ENCODE measurements at regions not wholly inside any gene's neighbourhood (a gene's known extent, or its start where the extent isn't known, plus 50 kb on each side); places are given as distances from the start of the nearest gene placed in this dataset.

DNA sequence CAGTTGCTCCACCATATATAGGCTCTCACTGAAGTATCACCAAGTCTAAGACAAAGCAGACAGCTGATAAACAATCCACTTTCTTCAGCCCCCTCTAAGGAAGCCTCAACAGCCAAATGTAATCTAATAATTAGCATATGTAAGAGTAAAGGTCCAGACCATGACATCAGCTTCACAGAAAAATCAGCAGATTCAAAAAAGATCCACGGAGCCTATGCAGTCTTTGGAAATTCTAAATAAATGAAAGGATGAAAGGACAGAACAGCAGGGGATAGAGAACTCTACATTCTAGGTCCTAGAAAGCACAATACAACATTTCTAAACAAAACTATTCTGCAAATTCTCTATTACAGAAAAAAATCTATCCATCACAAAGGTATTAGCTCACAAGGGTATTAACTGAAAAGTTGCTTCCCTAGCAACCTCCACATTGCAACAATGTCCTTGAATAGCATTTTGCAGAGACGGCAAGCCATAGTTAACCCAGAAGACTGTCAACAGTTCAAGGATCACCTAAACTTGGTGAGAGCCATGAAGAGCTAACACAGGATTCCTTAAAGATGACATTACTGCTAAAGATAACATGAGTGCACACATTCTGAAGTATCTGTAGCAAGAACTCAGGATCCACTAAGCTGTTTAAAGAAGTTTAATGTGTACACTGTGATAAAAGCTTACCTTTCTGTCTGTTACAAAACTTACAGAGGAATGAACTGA lies 74.3 kb downstream of the SIPA1L2 start:
- no peak for DNase-seq (ENCODE audit: extremely low read depth, insufficient read length)
- TF ChIP-seq, protein P1, sequence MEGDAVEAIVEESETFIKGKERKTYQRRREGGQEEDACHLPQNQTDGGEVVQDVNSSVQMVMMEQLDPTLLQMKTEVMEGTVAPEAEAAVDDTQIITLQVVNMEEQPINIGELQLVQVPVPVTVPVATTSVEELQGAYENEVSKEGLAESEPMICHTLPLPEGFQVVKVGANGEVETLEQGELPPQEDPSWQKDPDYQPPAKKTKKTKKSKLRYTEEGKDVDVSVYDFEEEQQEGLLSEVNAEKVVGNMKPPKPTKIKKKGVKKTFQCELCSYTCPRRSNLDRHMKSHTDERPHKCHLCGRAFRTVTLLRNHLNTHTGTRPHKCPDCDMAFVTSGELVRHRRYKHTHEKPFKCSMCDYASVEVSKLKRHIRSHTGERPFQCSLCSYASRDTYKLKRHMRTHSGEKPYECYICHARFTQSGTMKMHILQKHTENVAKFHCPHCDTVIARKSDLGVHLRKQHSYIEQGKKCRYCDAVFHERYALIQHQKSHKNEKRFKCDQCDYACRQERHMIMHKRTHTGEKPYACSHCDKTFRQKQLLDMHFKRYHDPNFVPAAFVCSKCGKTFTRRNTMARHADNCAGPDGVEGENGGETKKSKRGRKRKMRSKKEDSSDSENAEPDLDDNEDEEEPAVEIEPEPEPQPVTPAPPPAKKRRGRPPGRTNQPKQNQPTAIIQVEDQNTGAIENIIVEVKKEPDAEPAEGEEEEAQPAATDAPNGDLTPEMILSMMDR (IDR thresholded peaks at IDR 0.05; ENCODE audit: insufficient read depth, low read length, poor library complexity, severe bottlenecking), result no peak
- H3K4me3 ChIP-seq (replicated peaks; ENCODE audit: low read depth, low read length), result no peak overlapping the region

DNA sequence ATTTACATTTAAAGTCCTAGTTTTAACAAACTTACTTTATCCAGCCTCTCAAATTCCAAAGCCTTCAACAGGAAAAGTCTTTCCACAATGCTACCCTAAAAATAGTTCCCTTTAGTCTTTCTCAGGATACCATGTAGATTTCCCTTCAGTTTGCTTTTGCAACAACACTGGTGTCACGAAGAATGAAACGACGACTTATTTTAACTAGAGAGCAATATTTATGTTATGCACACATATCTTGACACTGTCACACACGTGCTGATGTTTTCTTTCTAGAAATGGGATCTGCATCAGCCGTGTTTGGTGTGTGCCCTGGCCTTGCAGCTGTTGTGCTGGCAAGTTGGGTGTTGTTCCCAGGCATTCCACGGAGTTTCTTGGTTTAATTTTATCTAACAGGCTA lies 75.5 kb downstream of the SIPA1L2 start:
- TF ChIP-seq, protein P1 (IDR thresholded peaks at IDR 0.05; ENCODE audit: insufficient read depth, low read length, poor library complexity, severe bottlenecking), result no peak
- H3K27me3 ChIP-seq (replicated peaks; ENCODE audit: control insufficient read depth, insufficient read depth, low read length), result no peaks in the 10 kb centered on the region
- no peak for DNase-seq (ENCODE audit: extremely low read depth, insufficient read length)
- H3K4me3 ChIP-seq (replicated peaks; ENCODE audit: low read depth, low read length), result no peak overlapping the region
- no peaks in the 10 kb centered on the region for H3K36me3 ChIP-seq (ENCODE audit: control insufficient read depth, insufficient read depth, low read length)

More for the DNA sequence above, 74.3 kb downstream of the SIPA1L2 start:
- no peaks in the 10 kb centered on the region for H3K27me3 ChIP-seq (replicated peaks; ENCODE audit: control insufficient read depth, insufficient read depth, low read length)
- H3K36me3 ChIP-seq (ENCODE audit: control insufficient read depth, insufficient read depth, low read length), result no peaks in the 10 kb centered on the region

DNA sequence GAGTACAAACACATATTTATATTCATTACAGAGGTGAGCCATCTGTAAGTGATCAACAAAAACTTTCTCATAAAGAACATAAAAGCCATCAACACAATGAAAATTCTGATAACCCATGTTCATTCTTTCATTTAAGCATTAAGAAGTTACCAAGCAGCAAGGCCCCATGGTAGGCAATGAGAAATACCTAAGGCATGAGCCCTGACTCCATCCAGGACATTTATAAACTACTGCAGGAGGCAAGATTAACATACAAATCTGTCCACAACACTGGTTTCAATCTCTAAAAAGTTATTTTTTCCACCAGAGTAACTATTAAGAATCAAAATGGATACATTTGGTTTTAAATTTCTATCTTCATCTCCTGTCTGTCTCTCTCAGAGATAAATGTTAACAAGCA lies 76.1 kb downstream of the SIPA1L2 start:
- TF ChIP-seq, protein P1 (IDR thresholded peaks at IDR 0.05; ENCODE audit: insufficient read depth, low read length, poor library complexity, severe bottlenecking), result no peak
- no peaks in the 10 kb centered on the region for H3K27me3 ChIP-seq (replicated peaks; ENCODE audit: control insufficient read depth, insufficient read depth, low read length)
- no peak for DNase-seq (ENCODE audit: extremely low read depth, insufficient read length)
- no peaks in the 10 kb centered on the region for H3K36me3 ChIP-seq (ENCODE audit: control insufficient read depth, insufficient read depth, low read length)
- no peak overlapping the region for H3K4me3 ChIP-seq (replicated peaks; ENCODE audit: low read depth, low read length)

DNA sequence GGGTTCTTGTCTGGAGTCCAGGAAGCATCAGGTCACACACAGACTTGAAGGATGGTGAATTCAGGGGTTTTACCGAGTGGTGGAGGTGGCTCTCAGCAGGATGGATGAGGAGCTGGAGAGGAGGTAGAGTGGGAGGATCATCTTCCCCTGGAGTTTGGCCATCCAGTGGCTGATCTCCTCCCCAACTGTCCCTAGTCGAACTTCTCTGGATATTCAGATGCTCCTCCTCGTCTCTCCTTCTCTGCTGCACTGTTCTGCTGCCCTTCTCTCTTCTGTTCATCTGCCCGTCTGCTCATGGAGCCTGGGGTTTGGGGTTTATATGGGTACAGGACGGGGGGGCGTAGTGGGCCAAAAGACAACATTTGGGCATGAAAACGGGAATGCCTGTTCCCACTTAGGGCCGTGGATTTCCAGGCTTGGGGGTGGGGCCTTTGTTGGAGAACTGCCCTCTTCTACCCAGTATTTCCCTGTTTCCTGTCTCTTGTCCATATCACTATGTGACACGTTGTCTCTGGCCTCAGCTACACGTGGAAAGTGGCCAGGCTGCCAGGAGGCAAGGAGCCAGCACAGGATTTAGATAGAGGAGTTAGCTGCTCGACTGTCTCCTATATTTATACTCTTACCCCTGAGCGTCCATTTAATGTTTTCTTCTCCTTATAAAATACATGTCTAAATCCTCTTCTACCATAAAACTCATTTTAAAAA lies 76.7 kb downstream of the SIPA1L2 start:
- no peak overlapping the region for H3K4me3 ChIP-seq (replicated peaks; ENCODE audit: low read depth, low read length)
- no peaks in the 10 kb centered on the region for H3K36me3 ChIP-seq (ENCODE audit: control insufficient read depth, insufficient read depth, low read length)
- H3K27me3 ChIP-seq (replicated peaks; ENCODE audit: control insufficient read depth, insufficient read depth, low read length), result no peaks in the 10 kb centered on the region
- TF ChIP-seq, protein P1 (IDR thresholded peaks at IDR 0.05; ENCODE audit: insufficient read depth, low read length, poor library complexity, severe bottlenecking), result no peak
- no peak for DNase-seq (ENCODE audit: extremely low read depth, insufficient read length)

DNA sequence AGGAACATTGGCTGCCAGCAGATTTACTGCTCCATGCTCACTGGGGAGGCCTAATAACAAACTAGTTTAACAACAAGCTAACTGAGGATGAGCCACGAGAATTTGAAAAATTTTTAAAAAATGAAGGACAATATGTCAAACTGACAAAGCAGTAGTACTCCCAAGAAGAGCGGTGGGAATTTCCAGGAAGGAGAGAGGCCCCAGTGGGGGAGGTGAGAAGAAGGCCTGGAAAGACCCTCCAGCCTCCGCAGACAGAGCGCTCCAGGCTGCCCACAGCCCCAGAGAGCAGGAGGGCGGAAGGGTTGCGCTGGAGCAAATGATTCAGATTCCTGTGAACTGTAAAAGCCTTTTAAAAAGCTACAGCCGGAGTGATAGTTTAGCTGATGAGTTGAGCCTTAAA lies 78.5 kb downstream of the SIPA1L2 start:
- H3K27me3 ChIP-seq (replicated peaks; ENCODE audit: control insufficient read depth, insufficient read depth, low read length), result no peaks in the 10 kb centered on the region
- TF ChIP-seq, protein P1 (IDR thresholded peaks at IDR 0.05; ENCODE audit: insufficient read depth, low read length, poor library complexity, severe bottlenecking), result no peak
- no peaks in the 10 kb centered on the region for H3K36me3 ChIP-seq (ENCODE audit: control insufficient read depth, insufficient read depth, low read length)
- no peak for DNase-seq (ENCODE audit: extremely low read depth, insufficient read length)
- no peak overlapping the region for H3K4me3 ChIP-seq (replicated peaks; ENCODE audit: low read depth, low read length)

All from GM06990 (cell line).